SIG-M5 treated with dmso at 0.1 percent for 504 hours (cell line): ENCODE measurements at regions not wholly inside any gene's neighbourhood (a gene's known extent, or its start where the extent isn't known, plus 50 kb on each side); places are given as distances from the start of the nearest gene placed in this dataset.

Experiments
- DNase-seq: peaks from one replicate; lab custom pipeline; 2025; ENCODE audit not compliant: unreplicated experiment; lab: John Stamatoyannopoulos, UW

DNA sequence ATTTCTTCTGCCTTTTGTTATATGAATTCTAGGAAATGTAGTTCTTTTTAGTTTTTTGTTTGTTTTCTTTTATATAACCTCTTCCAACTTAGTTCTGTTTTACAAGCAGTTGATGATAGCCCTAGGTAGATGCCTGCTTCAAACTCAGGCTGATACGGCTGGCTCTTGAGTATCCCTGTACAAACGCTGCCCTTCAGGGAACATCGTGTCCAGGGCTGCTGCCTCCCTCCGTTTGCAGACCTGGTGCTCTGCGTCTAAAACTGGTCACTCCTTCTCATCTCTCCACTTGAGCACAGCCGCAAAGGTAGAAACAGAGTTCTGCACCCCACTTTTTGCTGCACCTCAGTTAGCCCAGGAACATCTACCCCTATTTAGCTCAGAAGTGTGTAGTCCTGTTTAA lies 310.1 kb downstream of the PRL start:
- DNase-seq: no peak

- peak; percentile 60 for DNase-seq
Measured at GRCh38 chr6:21987501-21987957, 309.3 kb downstream of the PRL start.

DNA sequence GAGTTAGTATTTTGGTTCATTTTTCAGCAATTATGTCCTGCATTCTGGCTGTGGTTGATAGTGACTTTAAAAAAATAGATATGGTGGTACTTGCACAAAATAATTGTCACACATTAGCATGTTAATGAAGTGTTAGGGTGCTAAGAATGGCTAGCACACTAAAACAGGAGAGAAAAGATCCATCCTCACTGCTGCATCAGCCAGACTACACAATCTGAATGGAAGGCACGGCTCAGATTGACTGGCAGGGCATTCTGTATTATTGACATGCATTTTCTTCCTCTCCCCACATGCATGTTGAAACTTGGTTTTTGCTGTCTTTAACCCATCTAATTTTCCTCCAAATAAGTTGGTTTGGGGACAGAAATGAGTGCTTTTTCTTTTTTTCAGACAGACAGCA lies 306.3 kb downstream of the PRL start:
- DNase-seq: no peak

GRCh38 chr6:21992178-21992967 lies 304.5 kb downstream of the PRL start:
- peak; percentile 2 for DNase-seq

DNA sequence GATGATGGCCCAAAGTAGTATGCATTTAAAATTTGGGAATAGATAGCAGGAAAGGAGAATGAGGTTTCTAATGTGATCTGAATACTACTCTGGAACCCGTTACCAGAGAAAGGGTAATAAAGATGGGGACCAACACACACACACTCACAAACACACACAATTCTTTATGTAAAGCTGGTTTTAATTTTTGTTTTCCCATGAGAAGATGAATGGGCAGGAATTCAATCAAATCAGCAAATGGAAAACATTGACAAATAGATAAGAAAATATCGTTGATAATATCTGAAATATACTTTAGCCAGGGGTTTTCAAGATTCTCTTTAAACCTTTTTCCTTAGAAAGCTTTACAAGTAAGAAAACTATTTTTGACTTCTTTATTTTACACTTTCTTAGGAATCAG lies 303.0 kb downstream of the PRL start:
- no peak for DNase-seq

DNA sequence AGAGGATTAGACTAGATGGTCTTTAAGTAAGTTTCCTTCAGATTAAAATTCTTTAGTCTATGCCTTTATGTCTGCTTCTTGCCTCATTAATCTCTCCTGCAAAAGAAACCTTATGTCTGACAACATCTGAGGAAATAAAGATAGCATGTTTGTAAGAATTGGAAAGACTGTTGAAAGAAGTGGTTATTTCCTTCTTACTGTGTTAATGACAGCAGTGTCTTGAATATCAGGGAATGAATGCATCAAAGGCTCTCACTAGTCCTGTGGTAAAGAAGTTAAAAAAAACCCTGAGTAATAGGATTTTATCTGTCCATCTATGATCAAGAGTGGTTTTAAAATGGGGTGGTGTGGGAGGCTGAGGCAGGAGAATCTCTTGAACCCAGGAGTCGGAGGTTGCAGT lies 302.0 kb downstream of the PRL start:
- DNase-seq: no peak

DNA sequence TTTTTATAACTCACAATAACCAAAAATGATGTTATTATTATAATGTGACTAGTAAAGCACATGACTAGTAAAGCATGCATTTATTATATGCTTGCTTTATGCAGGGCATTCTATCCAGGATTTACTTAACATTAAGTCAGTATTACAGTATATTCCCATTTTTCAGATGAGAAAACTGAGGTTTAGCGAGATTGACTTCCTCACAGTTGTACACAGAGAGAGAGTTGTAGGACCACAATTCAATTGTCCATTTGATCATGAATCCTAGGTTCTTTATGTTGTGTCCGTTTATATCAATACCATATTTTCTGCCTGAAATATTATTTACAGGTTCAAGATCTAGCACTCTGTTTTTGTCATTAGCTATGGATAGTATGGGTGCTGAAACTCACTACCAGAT lies 301.5 kb downstream of the PRL start:
- no peak for DNase-seq

GRCh38 chr6:21996425-21997118 lies 300.3 kb downstream of the PRL start:
- DNase-seq: no peak

GRCh38 chr6:21997119-21998037 lies 299.5 kb downstream of the PRL start:
- no peak for DNase-seq

GRCh38 chr6:21998582-21998981 lies 298.3 kb downstream of the PRL start:
- no peak for DNase-seq

DNA sequence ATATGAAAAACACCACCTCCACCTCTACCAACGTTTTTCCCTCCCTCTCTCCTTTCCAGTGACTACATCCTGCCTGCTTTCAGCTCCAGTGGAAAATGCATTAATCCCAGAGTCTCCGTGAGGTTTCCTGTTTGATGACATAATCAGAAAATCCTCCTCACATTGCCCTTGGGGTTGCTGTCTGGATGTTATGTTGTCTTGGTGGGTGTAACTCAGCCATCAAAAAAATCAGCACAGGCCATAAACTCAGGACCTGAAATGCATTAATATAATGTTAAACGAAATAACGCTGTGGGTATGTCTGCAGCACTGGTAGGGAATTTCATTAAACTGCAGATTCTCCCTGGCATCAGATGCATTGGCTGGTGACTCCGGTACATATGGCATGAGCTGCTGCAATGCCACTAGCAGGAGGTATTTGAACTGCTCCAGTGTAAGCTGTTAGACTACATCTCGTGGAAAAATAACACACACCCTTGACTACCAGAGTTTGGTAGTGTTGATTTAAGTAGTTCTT lies 297.8 kb downstream of the PRL start:
- DNase-seq: no peak

GRCh38 chr6:21999741-22000140 lies 297.1 kb downstream of the PRL start:
- DNase-seq: no peak

DNA sequence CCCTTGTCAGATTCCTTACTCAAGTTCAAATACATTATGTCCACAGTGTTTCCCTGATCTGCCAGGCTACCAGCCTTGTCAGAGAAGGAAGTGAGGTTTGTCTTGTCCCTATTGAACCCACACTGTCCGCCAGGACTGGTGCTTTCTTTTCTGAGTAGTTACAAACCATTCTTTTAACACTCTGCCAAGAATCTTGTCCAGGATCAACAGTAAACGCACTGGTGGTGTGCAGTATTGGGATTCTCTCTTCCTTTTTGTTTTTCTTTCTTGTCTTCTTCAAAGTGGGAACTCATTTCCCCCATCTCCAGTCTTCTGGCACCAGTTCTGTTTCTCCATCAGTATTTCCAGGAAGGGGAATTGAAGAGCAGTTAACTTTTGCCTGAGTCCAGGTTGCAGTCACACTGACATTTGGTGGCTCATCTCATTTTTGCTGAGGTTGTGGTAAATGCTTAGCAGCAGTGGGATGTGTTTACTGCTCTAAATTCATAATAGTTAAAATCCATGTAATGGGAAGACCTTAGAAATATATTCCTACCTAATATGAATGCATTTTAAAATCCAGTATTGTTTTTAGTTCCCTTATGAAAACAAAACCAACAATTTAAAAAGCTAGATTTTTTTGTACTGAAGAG lies 295.3 kb downstream of the PRL start:
- DNase-seq: no peak

DNA sequence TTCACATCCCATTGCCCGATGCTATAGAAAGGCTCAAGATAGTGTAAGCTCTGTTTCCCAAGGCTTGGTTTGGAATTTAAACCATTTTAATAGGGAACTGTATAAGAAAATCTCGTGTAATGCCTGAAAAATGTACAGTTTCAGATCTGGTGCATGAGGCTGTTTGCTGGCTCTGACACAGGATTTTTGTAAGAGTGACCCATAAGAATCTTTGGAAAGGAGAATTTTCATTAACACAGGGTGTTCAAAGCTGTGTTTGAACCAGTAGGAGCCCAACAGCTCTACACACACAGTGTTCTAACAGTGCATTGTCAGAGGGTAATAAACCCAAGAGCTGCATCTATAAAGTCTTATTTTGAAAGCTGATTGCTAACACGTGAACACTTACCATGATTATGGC lies 293.5 kb downstream of the PRL start:
- DNase-seq: no peak

- no peak for DNase-seq
Measured at GRCh38 chr6:22006795-22007194, 290.0 kb downstream of the PRL start.

- no peak for DNase-seq
Measured at GRCh38 chr6:22007469-22007868, 289.4 kb downstream of the PRL start.

GRCh38 chr6:22008248-22008836 lies 288.5 kb downstream of the PRL start:
- no peak for DNase-seq

GRCh38 chr6:22010102-22010501 lies 286.7 kb downstream of the PRL start:
- no peak for DNase-seq

- no peak for DNase-seq
Measured at GRCh38 chr6:22015216-22015615, 281.6 kb downstream of the PRL start.

DNA sequence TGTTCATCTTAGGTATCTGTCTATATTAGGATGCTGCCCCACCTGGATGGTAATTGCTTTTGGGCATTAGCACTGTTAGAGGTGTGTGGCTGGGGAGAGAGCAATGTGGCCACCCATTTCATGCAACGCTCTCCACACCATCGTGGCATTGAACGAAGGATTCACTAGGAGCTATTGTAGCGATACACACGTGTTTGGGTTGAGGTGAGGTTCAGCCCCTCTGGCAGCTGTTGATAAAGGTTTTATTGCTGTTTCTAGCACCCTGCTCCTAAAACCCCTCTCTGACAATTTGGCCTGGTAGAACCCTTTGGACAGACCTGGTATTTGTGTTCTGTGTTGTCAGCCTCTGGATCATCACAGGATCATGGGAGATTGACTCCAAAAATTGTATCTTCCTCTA lies 280.9 kb downstream of the PRL start:
- DNase-seq: no peak
